MM.1S (cell line): ENCODE measurements at regions not wholly inside any gene's neighbourhood (a gene's known extent, or its start where the extent isn't known, plus 50 kb on each side); places are given as distances from the start of the nearest gene placed in this dataset.

Experiments used
- CTCF ChIP-seq: fragments of 300-600 bp; sonication (generic); IDR thresholded peaks from 2 replicates; pipeline ENCODE4 v1.5.1; 2016; ENCODE audit warnings: antibody characterized with exemption, low read length, mixed read lengths
- EZH2 ChIP-seq: fragments of 300-600 bp; sonication (generic); optimal IDR thresholded peaks from 2 replicates; pipeline ENCODE3; 2017; ENCODE audit warnings: low read depth, mild to moderate bottlenecking, antibody characterized with exemption, low read length, mixed read lengths

GRCh38 chr11:13215149-13215548 is 62.4 kb upstream of the BMAL1 start:
- no peak for TF ChIP-seq EZH2
- TF ChIP-seq CTCF = no peak
